NCI-H446 (cell line): ENCODE measurements at regions not wholly inside any gene's neighbourhood (a gene's known extent, or its start where the extent isn't known, plus 50 kb on each side); places are given as distances from the start of the nearest gene placed in this dataset.

ENCODE experiments used
- DNase-seq, 2 experiments: peaks; one replicate each; lab custom pipeline; 2025; lab: John Stamatoyannopoulos, UW

GRCh38 chr11:134555510-134555909 is 143.5 kb upstream of the B3GAT1 start:
- no peak for DNase-seq

- DNase-seq, result no peak
Observed at GRCh38 chr11:134554861-134555260, 142.8 kb upstream of the B3GAT1 start.

- DNase-seq, result no peak
Observed at GRCh38 chr11:134554106-134554505, 142.1 kb upstream of the B3GAT1 start.

- no peak for DNase-seq
Observed at GRCh38 chr11:134552749-134553148, 140.7 kb upstream of the B3GAT1 start.

- no peak for DNase-seq
Observed at GRCh38 chr11:134545521-134545920, 133.5 kb upstream of the B3GAT1 start.

- DNase-seq, result no peak
Observed at GRCh38 chr11:134544095-134544815, 132.2 kb upstream of the B3GAT1 start.

- DNase-seq, result no peak
Observed at GRCh38 chr11:134543645-134544044, 131.6 kb upstream of the B3GAT1 start.

- no peak for DNase-seq
Observed at GRCh38 chr11:134543241-134543640, 131.2 kb upstream of the B3GAT1 start.

GRCh38 chr11:134542401-134543165 is 130.5 kb upstream of the B3GAT1 start:
- DNase-seq, result no peak

- no peak for DNase-seq
Observed at GRCh38 chr11:134541951-134542350, 129.9 kb upstream of the B3GAT1 start.

GRCh38 chr11:134541355-134541754 is 129.3 kb upstream of the B3GAT1 start:
- no peak for DNase-seq

- no peak for DNase-seq
Observed at GRCh38 chr11:134539285-134539684, 127.2 kb upstream of the B3GAT1 start.

GRCh38 chr11:134538742-134539141 is 126.7 kb upstream of the B3GAT1 start:
- no peak for DNase-seq

GRCh38 chr11:134537941-134538340 is 125.9 kb upstream of the B3GAT1 start:
- DNase-seq, result no peak

- no peak for DNase-seq
Observed at GRCh38 chr11:134537296-134537695, 125.3 kb upstream of the B3GAT1 start.

- DNase-seq, result no peak
Observed at GRCh38 chr11:134536677-134537076, 124.6 kb upstream of the B3GAT1 start.

- DNase-seq, result no peak
Observed at GRCh38 chr11:134536219-134536618, 124.2 kb upstream of the B3GAT1 start.

GRCh38 chr11:134535029-134536025 is 123.3 kb upstream of the B3GAT1 start:
- DNase-seq, result no peak

GRCh38 chr11:134533511-134533910 is 121.5 kb upstream of the B3GAT1 start:
- DNase-seq, result no peak

GRCh38 chr11:134532921-134533421 is 120.9 kb upstream of the B3GAT1 start:
- DNase-seq, result no peak

GRCh38 chr11:134532131-134532920 is 120.3 kb upstream of the B3GAT1 start:
- DNase-seq, result no peak
